HG03457 (cell line): ENCODE measurements at regions not wholly inside any gene's neighbourhood (a gene's known extent, or its start where the extent isn't known, plus 50 kb on each side); places are given as distances from the start of the nearest gene placed in this dataset.

ENCODE experiments used
- ATAC-seq: cut with Tn5 transposase; IDR thresholded peaks from one replicate; pipeline ENCODE4 v1.9.1; 2021; ENCODE audit warnings: moderate number of reproducible peaks; ENCODE audit not compliant: unreplicated experiment

- no peak for ATAC-seq
Observed at GRCh38 chr11:19379465-19379864, 138.7 kb upstream of the E2F8 start.

- no peak for ATAC-seq
Observed at GRCh38 chr11:19378814-19379213, 138.1 kb upstream of the E2F8 start.

- no peak for ATAC-seq
Observed at GRCh38 chr11:19377881-19378280, 137.1 kb upstream of the E2F8 start.

GRCh38 chr11:19375440-19375839 is 134.7 kb upstream of the E2F8 start:
- ATAC-seq: no peak

- ATAC-seq: no peak
Observed at GRCh38 chr11:19374151-19374569, 133.4 kb upstream of the E2F8 start.

GRCh38 chr11:19372381-19372780 is 131.6 kb upstream of the E2F8 start:
- ATAC-seq: no peak

GRCh38 chr11:19370100-19370861 is 129.5 kb upstream of the E2F8 start:
- no peak for ATAC-seq

GRCh38 chr11:19368726-19369375 is 128.1 kb upstream of the E2F8 start:
- no peak for ATAC-seq

GRCh38 chr11:19366992-19367709 is 126.4 kb upstream of the E2F8 start:
- ATAC-seq: no peak

GRCh38 chr11:19365743-19366410 is 125.1 kb upstream of the E2F8 start:
- ATAC-seq: no peak

GRCh38 chr11:19359221-19360000 is 118.7 kb upstream of the E2F8 start:
- ATAC-seq: no peak

GRCh38 chr11:19357943-19358342 is 117.2 kb upstream of the E2F8 start:
- no peak for ATAC-seq

GRCh38 chr11:19355601-19356000 is 114.9 kb upstream of the E2F8 start:
- ATAC-seq: no peak

GRCh38 chr11:19353287-19353850 is 112.6 kb upstream of the E2F8 start:
- ATAC-seq: no peak

GRCh38 chr11:19352771-19353160 is 112.0 kb upstream of the E2F8 start:
- no peak for ATAC-seq

GRCh38 chr11:19352072-19352770 is 111.5 kb upstream of the E2F8 start:
- ATAC-seq: no peak

GRCh38 chr11:19351426-19351825 is 110.7 kb upstream of the E2F8 start:
- ATAC-seq: no peak

GRCh38 chr11:19350160-19350559 is 109.4 kb upstream of the E2F8 start:
- no peak for ATAC-seq

GRCh38 chr11:19349340-19350025 is 108.7 kb upstream of the E2F8 start:
- no peak for ATAC-seq
